DOHH2 (cell line): ENCODE measurements at regions not wholly inside any gene's neighbourhood (a gene's known extent, or its start where the extent isn't known, plus 50 kb on each side); places are given as distances from the start of the nearest gene placed in this dataset.

Source experiments
- CTCF ChIP-seq: fragments of 200-600 bp; sonication (generic); IDR thresholded peaks from one replicate; pipeline ENCODE4 v1.5.1; 2014; ENCODE audit warnings: antibody characterized with exemption, mild to moderate bottlenecking, low read depth, low read length; ENCODE audit not compliant: poor library complexity, severe bottlenecking
- EZH2phosphoT487 ChIP-seq: fragments of 200-600 bp; sonication (generic); IDR thresholded peaks from 2 replicates; pipeline ENCODE4 v1.6.1; 2017; ENCODE audit warnings: borderline replicate concordance, mild to moderate bottlenecking, antibody characterized with exemption, low read length, moderate library complexity, mixed read lengths

GRCh38 chr10:36168777-36169176 is 526.7 kb upstream of the FZD8 start:
- TF ChIP-seq CTCF (no peak), EZH2phosphoT487 (no peak)
